ENCODE measurements at regions not wholly inside any gene's neighbourhood (a gene's known extent, or its start where the extent isn't known, plus 50 kb on each side); places are given as distances from the start of the nearest gene placed in this dataset.

- H3K36me3 ChIP-seq (ENCODE audit: control insufficient read depth, insufficient read depth, low read length): no peaks in the 10 kb centered on the region
- H3K4me1 ChIP-seq (ENCODE audit: control insufficient read depth, insufficient read depth, low read length): no peaks in the 10 kb centered on the region; the same call in 1 of the 2 replicates
- H3K27me3 ChIP-seq (ENCODE audit: control insufficient read depth, insufficient read depth, low read length): no peaks in the 10 kb centered on the region
- H3K9ac ChIP-seq (ENCODE audit: low read length): no peak overlapping the region
- no peak overlapping the region for H3K27ac ChIP-seq (ENCODE audit: low read depth, low read length)
- peaks cover 21% of the 10 kb centered on the region for H3K9me3 ChIP-seq (ENCODE audit: control insufficient read depth, insufficient read depth, low read depth, low read length)
- H3K4me3 ChIP-seq (ENCODE audit: low read depth, low read length): no peak overlapping the region
Observed at GRCh38 chr17:65340401-65340800, 203.2 kb downstream of the RGS9 start.

- H3K9ac ChIP-seq (ENCODE audit: low read length): no peak overlapping the region
- H3K36me3 ChIP-seq (ENCODE audit: control insufficient read depth, insufficient read depth, low read length): no peaks in the 10 kb centered on the region
- H3K4me1 ChIP-seq (ENCODE audit: control insufficient read depth, insufficient read depth, low read length): no peaks in the 10 kb centered on the region
- H3K9me3 ChIP-seq (ENCODE audit: control insufficient read depth, insufficient read depth, low read depth, low read length): 0 out of 2 replicates have a peak, but pooled peaks cover 6% of the 10 kb centered on the region
- no peak overlapping the region for H3K27ac ChIP-seq (ENCODE audit: low read depth, low read length)
- H3K27me3 ChIP-seq (ENCODE audit: control insufficient read depth, insufficient read depth, low read length): no peaks in the 10 kb centered on the region
- H3K4me3 ChIP-seq (ENCODE audit: low read depth, low read length): no peak overlapping the region
Observed at GRCh38 chr17:65334406-65334805, 197.2 kb downstream of the RGS9 start.

GRCh38 chr17:65332779-65333178 lies 195.6 kb downstream of the RGS9 start:
- H3K27me3 ChIP-seq (ENCODE audit: control insufficient read depth, insufficient read depth, low read length): no peaks in the 10 kb centered on the region
- H3K4me3 ChIP-seq (ENCODE audit: low read depth, low read length): no peak overlapping the region
- H3K9ac ChIP-seq (ENCODE audit: low read length): no peak overlapping the region
- H3K9me3 ChIP-seq (ENCODE audit: control insufficient read depth, insufficient read depth, low read depth, low read length): no peaks in the 10 kb centered on the region
- H3K4me1 ChIP-seq (ENCODE audit: control insufficient read depth, insufficient read depth, low read length): no peaks in the 10 kb centered on the region
- H3K36me3 ChIP-seq (ENCODE audit: control insufficient read depth, insufficient read depth, low read length): no peaks in the 10 kb centered on the region
- no peak overlapping the region for H3K27ac ChIP-seq (ENCODE audit: low read depth, low read length)

GRCh38 chr17:65332375-65332774 lies 195.2 kb downstream of the RGS9 start:
- Histone ChIP-seq H3K27me3 (ENCODE audit: control insufficient read depth, insufficient read depth, low read length) (no peaks in the 10 kb centered on the region), H3K36me3 (ENCODE audit: control insufficient read depth, insufficient read depth, low read length) (no peaks in the 10 kb centered on the region), H3K9ac (ENCODE audit: low read length) (no peak overlapping the region), H3K9me3 (ENCODE audit: control insufficient read depth, insufficient read depth, low read depth, low read length) (no peaks in the 10 kb centered on the region), H3K4me1 (ENCODE audit: control insufficient read depth, insufficient read depth, low read length) (no peaks in the 10 kb centered on the region), H3K4me3 (ENCODE audit: low read depth, low read length) (no peak overlapping the region), H3K27ac (ENCODE audit: low read depth, low read length) (no peak overlapping the region)

GRCh38 chr17:65328567-65328966 lies 191.4 kb downstream of the RGS9 start:
- H3K36me3 ChIP-seq (ENCODE audit: control insufficient read depth, insufficient read depth, low read length): no peaks in the 10 kb centered on the region
- no peak overlapping the region for H3K9ac ChIP-seq (ENCODE audit: low read length)
- H3K27ac ChIP-seq (ENCODE audit: low read depth, low read length): no peak overlapping the region
- no peak overlapping the region for H3K4me3 ChIP-seq (ENCODE audit: low read depth, low read length)
- no peaks in the 10 kb centered on the region for H3K27me3 ChIP-seq (ENCODE audit: control insufficient read depth, insufficient read depth, low read length)
- no peaks in the 10 kb centered on the region for H3K4me1 ChIP-seq (ENCODE audit: control insufficient read depth, insufficient read depth, low read length)
- no peaks in the 10 kb centered on the region for H3K9me3 ChIP-seq (ENCODE audit: control insufficient read depth, insufficient read depth, low read depth, low read length)

- Histone ChIP-seq H3K27ac (ENCODE audit: low read depth, low read length) (no peak overlapping the region), H3K36me3 (ENCODE audit: control insufficient read depth, insufficient read depth, low read length) (no peaks in the 10 kb centered on the region), H3K27me3 (ENCODE audit: control insufficient read depth, insufficient read depth, low read length) (no peaks in the 10 kb centered on the region), H3K4me3 (ENCODE audit: low read depth, low read length) (no peak overlapping the region), H3K4me1 (ENCODE audit: control insufficient read depth, insufficient read depth, low read length) (no peaks in the 10 kb centered on the region), H3K9ac (ENCODE audit: low read length) (no peak overlapping the region), H3K9me3 (ENCODE audit: control insufficient read depth, insufficient read depth, low read depth, low read length) (no peaks in the 10 kb centered on the region)
Observed at GRCh38 chr17:65324611-65325342, 187.6 kb downstream of the RGS9 start.

- Histone ChIP-seq H3K9me3 (ENCODE audit: control insufficient read depth, insufficient read depth, low read depth, low read length) (no peaks in the 10 kb centered on the region), H3K27me3 (ENCODE audit: control insufficient read depth, insufficient read depth, low read length) (no peaks in the 10 kb centered on the region), H3K9ac (ENCODE audit: low read length) (no peak overlapping the region), H3K4me1 (ENCODE audit: control insufficient read depth, insufficient read depth, low read length) (no peaks in the 10 kb centered on the region), H3K27ac (ENCODE audit: low read depth, low read length) (no peak overlapping the region), H3K4me3 (ENCODE audit: low read depth, low read length) (no peak overlapping the region), H3K36me3 (ENCODE audit: control insufficient read depth, insufficient read depth, low read length) (no peaks in the 10 kb centered on the region)
Observed at GRCh38 chr17:65323049-65323448, 185.9 kb downstream of the RGS9 start.

GRCh38 chr17:65320820-65321219 lies 183.7 kb downstream of the RGS9 start:
- H3K36me3 ChIP-seq (ENCODE audit: control insufficient read depth, insufficient read depth, low read length): no peaks in the 10 kb centered on the region
- no peaks in the 10 kb centered on the region for H3K27me3 ChIP-seq (ENCODE audit: control insufficient read depth, insufficient read depth, low read length)
- H3K4me3 ChIP-seq (ENCODE audit: low read depth, low read length): no peak overlapping the region
- H3K9ac ChIP-seq (ENCODE audit: low read length): no peak overlapping the region
- no peaks in the 10 kb centered on the region for H3K4me1 ChIP-seq (ENCODE audit: control insufficient read depth, insufficient read depth, low read length)
- no peaks in the 10 kb centered on the region for H3K9me3 ChIP-seq (ENCODE audit: control insufficient read depth, insufficient read depth, low read depth, low read length)
- no peak overlapping the region for H3K27ac ChIP-seq (ENCODE audit: low read depth, low read length)

- Histone ChIP-seq H3K4me3 (ENCODE audit: low read depth, low read length) (no peak overlapping the region), H3K27ac (ENCODE audit: low read depth, low read length) (no peak overlapping the region), H3K36me3 (ENCODE audit: control insufficient read depth, insufficient read depth, low read length) (no peaks in the 10 kb centered on the region), H3K9me3 (ENCODE audit: control insufficient read depth, insufficient read depth, low read depth, low read length) (no peaks in the 10 kb centered on the region), H3K4me1 (ENCODE audit: control insufficient read depth, insufficient read depth, low read length) (peaks cover 9% of the 10 kb centered on the region), H3K9ac (ENCODE audit: low read length) (no peak overlapping the region), H3K27me3 (ENCODE audit: control insufficient read depth, insufficient read depth, low read length) (no peaks in the 10 kb centered on the region)
Observed at GRCh38 chr17:65314212-65314611, 177.0 kb downstream of the RGS9 start.

GRCh38 chr17:65312718-65313377 lies 175.7 kb downstream of the RGS9 start:
- no peak overlapping the region for H3K4me3 ChIP-seq (ENCODE audit: low read depth, low read length)
- no peaks in the 10 kb centered on the region for H3K9me3 ChIP-seq (ENCODE audit: control insufficient read depth, insufficient read depth, low read depth, low read length)
- H3K9ac ChIP-seq (ENCODE audit: low read length): no peak overlapping the region
- no peak overlapping the region for H3K27ac ChIP-seq (ENCODE audit: low read depth, low read length)
- no peaks in the 10 kb centered on the region for H3K27me3 ChIP-seq (ENCODE audit: control insufficient read depth, insufficient read depth, low read length)
- H3K36me3 ChIP-seq (ENCODE audit: control insufficient read depth, insufficient read depth, low read length): no peaks in the 10 kb centered on the region
- peaks cover 9% of the 10 kb centered on the region for H3K4me1 ChIP-seq (ENCODE audit: control insufficient read depth, insufficient read depth, low read length)

GRCh38 chr17:65311261-65311660 lies 174.1 kb downstream of the RGS9 start:
- H3K27ac ChIP-seq (ENCODE audit: low read depth, low read length): no peak overlapping the region
- no peak overlapping the region for H3K4me3 ChIP-seq (ENCODE audit: low read depth, low read length)
- no peaks in the 10 kb centered on the region for H3K27me3 ChIP-seq (ENCODE audit: control insufficient read depth, insufficient read depth, low read length)
- H3K9me3 ChIP-seq (ENCODE audit: control insufficient read depth, insufficient read depth, low read depth, low read length): peaks cover under 1% of the 10 kb centered on the region; the same call in 1 of the 2 replicates
- H3K36me3 ChIP-seq (ENCODE audit: control insufficient read depth, insufficient read depth, low read length): no peaks in the 10 kb centered on the region
- H3K4me1 ChIP-seq (ENCODE audit: control insufficient read depth, insufficient read depth, low read length): peaks cover 9% of the 10 kb centered on the region
- no peak overlapping the region for H3K9ac ChIP-seq (ENCODE audit: low read length)
